Natural killer cell (primary cell): ENCODE measurements at regions not wholly inside any gene's neighbourhood (a gene's known extent, or its start where the extent isn't known, plus 50 kb on each side); places are given as distances from the start of the nearest gene placed in this dataset.

Experiments
- ATAC-seq, 3 donors: fragments of 150-1000 bp in 2 of 3; fragments of 200-7000 bp in 1 of 3; cut with Tn5 transposase; 1 replicate in 1 of 3; 2 replicates in 2 of 3; pipeline ENCODE4 v1.10.0; 2021; ENCODE audit warnings: mild to moderate bottlenecking in 2 of 3, moderate library complexity in 2 of 3
- DNase-seq, 2 donors: peaks; one replicate each; pipeline versions ENCODE4 v3.0.0 to v3.0.0-alpha.2; 2013 to 2021; ENCODE audit warnings: mixed read lengths in 1 of 2
- H3K27ac ChIP-seq: one replicate; pipeline ENCODE4 v1.5.1; 2013; ENCODE audit warnings: mild to moderate bottlenecking, low read length
- H3K27me3 ChIP-seq: one replicate; pipeline ENCODE4 v1.6.1; 2013; ENCODE audit warnings: low read length; ENCODE audit not compliant: control insufficient read depth, insufficient read depth
- H3K36me3 ChIP-seq: one replicate; pipeline ENCODE4 v1.6.1; 2013; ENCODE audit warnings: low read length; ENCODE audit not compliant: control insufficient read depth, insufficient read depth
- H3K4me1 ChIP-seq: one replicate; pipeline ENCODE4 v1.6.1; 2013; ENCODE audit warnings: low read length; ENCODE audit not compliant: control insufficient read depth, insufficient read depth
- H3K4me3 ChIP-seq: one replicate; pipeline ENCODE4 v1.5.1; 2013; ENCODE audit warnings: low read length
- H3K9me3 ChIP-seq: one replicate; pipeline ENCODE4 v1.6.1; 2013; ENCODE audit warnings: low read length; ENCODE audit not compliant: control insufficient read depth, insufficient read depth
- H3K27ac Mint-ChIP-seq, 2 donors: one replicate each; pipeline ENCODE4 v1.8.0; 2022; ENCODE audit warnings: mild to moderate bottlenecking in 2 of 2, mixed read lengths in 2 of 2, moderate library complexity in 1 of 2
- H3K27me3 Mint-ChIP-seq, 2 donors: one replicate each; pipeline ENCODE4 v1.8.0; 2022; ENCODE audit warnings: low read depth in 2 of 2, mixed read lengths in 2 of 2
- H3K36me3 Mint-ChIP-seq: one replicate; pipeline ENCODE4 v1.8.0; 2022; ENCODE audit warnings: mixed read lengths
- H3K4me1 Mint-ChIP-seq, 2 donors: one replicate each; pipeline ENCODE4 v1.8.0; 2022; ENCODE audit warnings: mixed read lengths in 2 of 2
- H3K4me3 Mint-ChIP-seq: one replicate; pipeline ENCODE4 v1.8.0; 2022; ENCODE audit warnings: mild to moderate bottlenecking, moderate library complexity, mixed read lengths
- H3K9me3 Mint-ChIP-seq, 2 donors: one replicate each; pipeline ENCODE4 v1.8.0; 2022; ENCODE audit warnings: mixed read lengths in 2 of 2
- CTCF ChIP-seq: fragments of 200-600 bp; IDR thresholded peaks from one replicate; pipeline ENCODE4 v1.8.0; 2022; ENCODE audit warnings: antibody characterized with exemption
- WGBS: methylation state at CpG from one replicate; pipeline ENCODE4 v1.1.7; 2013; ENCODE audit warnings: missing lambda C conversion rate; ENCODE audit not compliant: insufficient coverage; 5-methylcytosine and 5-hydroxymethylcytosine counted together
- intact Hi-C: fragments of 100-400 bp; cut with micrococcal nuclease; formaldehyde crosslinking; loops from one replicate; pipeline ENCODE4 v1.14.2; 2022

DNA sequence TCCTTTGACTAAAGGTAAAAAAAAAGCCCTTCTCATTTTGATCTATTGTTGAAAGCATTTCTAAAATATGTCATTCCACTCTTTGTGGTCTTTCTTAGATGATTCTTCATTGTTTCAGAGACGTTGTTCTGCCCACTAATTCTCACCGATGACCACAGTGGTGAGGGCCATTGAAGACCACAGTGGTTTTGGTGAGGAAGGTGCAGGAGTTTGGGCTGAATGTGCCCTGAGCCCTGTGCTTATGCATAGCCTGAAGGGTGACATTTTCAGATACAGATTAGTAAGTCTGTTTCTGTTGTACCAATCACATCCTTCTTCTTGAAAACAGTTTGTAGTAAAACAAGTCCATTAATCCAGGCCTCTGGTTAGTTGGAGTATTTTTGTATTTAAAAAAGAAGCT lies 251.3 kb upstream of the ATP5MC3 start:
- intact Hi-C loops: no loop called here
- Histone ChIP-seq H3K36me3 (no peaks in the 10 kb centered on the region), H3K4me1 (no peaks in the 10 kb centered on the region), H3K9me3 (no peaks in the 10 kb centered on the region), H3K27ac (no peak overlapping the region), H3K4me3 (no peak overlapping the region), H3K27me3 (no peaks in the 10 kb centered on the region)
- 43% methylated on average over 2 of the region's 2 CpGs for WGBS
- no peak for TF ChIP-seq CTCF
- Mint-ChIP-seq H3K4me1 (no peaks in the 10 kb centered on the region), H3K4me3 (no peak overlapping the region), H3K36me3 (no peaks in the 10 kb centered on the region), H3K9me3 (no peaks in the 10 kb centered on the region), H3K27me3 (peaks cover 0 to 22% of the 10 kb centered on the region in 2 donors), H3K27ac (no peak overlapping the region)
- ATAC-seq: no peak
- DNase-seq: no peak

GRCh38 chr2:175432021-175432420 lies 250.5 kb upstream of the ATP5MC3 start:
- Mint-ChIP-seq H3K27me3 (peaks cover 0 to 22% of the 10 kb centered on the region in 2 donors), H3K9me3 (no peaks in the 10 kb centered on the region), H3K27ac (no peak overlapping the region), H3K36me3 (no peaks in the 10 kb centered on the region), H3K4me3 (no peak overlapping the region), H3K4me1 (no peaks in the 10 kb centered on the region)
- TF ChIP-seq CTCF: no peak
- H3K4me1 ChIP-seq: no peaks in the 10 kb centered on the region
- H3K27me3 ChIP-seq: no peaks in the 10 kb centered on the region
- ATAC-seq: no peak
- H3K27ac ChIP-seq: no peak overlapping the region
- no peaks in the 10 kb centered on the region for H3K36me3 ChIP-seq
- no peaks in the 10 kb centered on the region for H3K9me3 ChIP-seq
- intact Hi-C loops: no loop called here
- H3K4me3 ChIP-seq: no peak overlapping the region
- DNase-seq: no peak
- WGBS: 79% methylated on average over 5 of the region's 5 CpGs

- Mint-ChIP-seq H3K9me3 (peaks cover 0 to 2% of the 10 kb centered on the region in 2 donors), H3K27me3 (peaks cover 0 to 22% of the 10 kb centered on the region in 2 donors), H3K27ac (no peak overlapping the region), H3K4me1 (no peaks in the 10 kb centered on the region), H3K36me3 (no peaks in the 10 kb centered on the region), H3K4me3 (no peak overlapping the region)
- DNase-seq: no peak
- 30% methylated on average over 2 of the region's 4 CpGs for WGBS
- intact Hi-C loops: no loop called here
- Histone ChIP-seq H3K4me3 (no peak overlapping the region), H3K27ac (no peak overlapping the region), H3K4me1 (no peaks in the 10 kb centered on the region), H3K9me3 (no peaks in the 10 kb centered on the region), H3K36me3 (no peaks in the 10 kb centered on the region), H3K27me3 (no peaks in the 10 kb centered on the region)
- TF ChIP-seq CTCF: no peak
- no peak for ATAC-seq
These were observed 249.8 kb upstream of the ATP5MC3 start for GRCh38 chr2:175431101-175431946.

DNA sequence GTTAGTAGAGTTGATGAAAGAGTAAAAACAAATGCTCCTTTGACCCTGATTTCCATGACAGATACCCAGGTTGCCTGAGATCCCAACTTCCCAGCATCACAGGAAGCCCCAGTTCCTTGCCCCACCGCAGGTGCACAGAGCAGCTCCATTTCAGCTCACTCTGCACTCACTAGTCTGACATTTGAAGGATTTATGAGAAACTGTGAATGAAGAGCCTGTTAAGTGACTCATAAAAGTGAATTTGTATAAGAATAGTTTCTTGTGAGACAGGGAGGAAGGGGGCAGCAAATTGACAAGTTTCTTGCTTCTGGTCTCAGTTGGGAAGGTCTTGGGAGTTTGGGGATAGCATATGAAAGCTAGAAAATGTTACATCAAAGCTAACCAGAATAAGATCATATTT lies 248.7 kb upstream of the ATP5MC3 start:
- Histone ChIP-seq H3K36me3 (no peaks in the 10 kb centered on the region), H3K4me1 (no peaks in the 10 kb centered on the region), H3K4me3 (no peak overlapping the region), H3K27me3 (no peaks in the 10 kb centered on the region), H3K27ac (no peak overlapping the region), H3K9me3 (no peaks in the 10 kb centered on the region)
- Mint-ChIP-seq H3K4me1 (no peaks in the 10 kb centered on the region), H3K9me3 (peaks cover 0 to 2% of the 10 kb centered on the region in 2 donors), H3K4me3 (no peak overlapping the region), H3K27ac (no peak overlapping the region), H3K27me3 (peaks cover 5 to 28% of the 10 kb centered on the region in 2 donors), H3K36me3 (no peaks in the 10 kb centered on the region)
- DNase-seq: no peak
- 50% methylated on average over 1 of the region's 1 CpG for WGBS
- intact Hi-C loops: no loop called here
- no peak for TF ChIP-seq CTCF
- ATAC-seq: no peak
